ENCODE measurements at regions not wholly inside any gene's neighbourhood (a gene's known extent, or its start where the extent isn't known, plus 50 kb on each side); places are given as distances from the start of the nearest gene placed in this dataset.

DNA sequence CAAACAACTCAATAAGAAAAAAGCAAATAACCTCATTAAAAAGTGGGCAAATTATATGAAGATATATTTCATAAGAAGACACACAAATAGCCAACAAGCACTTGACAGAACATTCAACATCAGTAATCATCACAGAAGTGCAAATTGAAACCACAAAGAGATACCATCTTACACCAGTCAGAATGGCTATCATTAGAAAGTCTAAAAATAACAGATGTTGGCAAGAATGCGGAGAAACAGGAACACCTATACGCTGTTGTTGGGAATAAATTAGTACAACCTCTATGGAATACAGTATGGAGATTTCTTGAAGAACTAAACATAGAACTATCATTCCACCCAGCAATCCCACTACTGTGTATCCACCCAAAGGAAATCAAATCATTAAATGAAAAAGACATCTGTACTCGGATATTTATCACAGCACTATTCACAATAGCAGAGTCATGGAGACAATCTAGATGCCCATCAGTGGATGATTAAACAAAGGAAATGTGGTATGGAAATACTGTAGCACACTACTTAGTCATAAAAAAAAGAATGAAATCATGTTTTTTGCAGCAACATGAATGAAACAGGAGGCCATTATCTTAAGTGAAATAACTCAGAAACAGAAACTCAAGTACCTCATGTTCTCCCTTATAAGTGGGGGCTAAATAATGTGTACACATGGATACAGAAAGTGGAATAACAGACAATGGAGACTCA, 106.8 kb upstream of the FST start:
- DNase-seq (ENCODE audit: low spot score), result no peak
- Histone ChIP-seq H3K4me3 (ENCODE audit: low read depth, low read length, poor library complexity, severe bottlenecking) (no peak overlapping the region), H3K79me2 (ENCODE audit: insufficient read depth, low read depth, low read length) (no peaks in the 10 kb centered on the region), H4K20me1 (ENCODE audit: insufficient read depth, low read length) (no peaks in the 10 kb centered on the region), H2AFZ (ENCODE audit: low read length) (no peak overlapping the region), H3K27ac (ENCODE audit: low read depth, low read length, poor library complexity, severe bottlenecking) (no peak overlapping the region), H3K9me2 (ENCODE audit: insufficient read depth, low read length) (no peaks in the 10 kb centered on the region; the same call in 1 of the 2 replicates), H3K4me2 (ENCODE audit: low read length) (no peak overlapping the region), H3K9me3 (ENCODE audit: low read length) (no peaks in the 10 kb centered on the region), H3K4me1 (ENCODE audit: insufficient read depth, low read length, poor library complexity, severe bottlenecking) (no peaks in the 10 kb centered on the region), H3K36me3 (ENCODE audit: insufficient read depth, low read length) (no peaks in the 10 kb centered on the region)
- intact Hi-C loops (cut with micrococcal nuclease; ENCODE audit: unreplicated experiment), result no loop called here
- no TSS peak for BruUV-seq (replicated peaks)
- CTCF ChIA-PET (ENCODE audit: unreplicated experiment), result no interaction called here
- no peak for TF ChIP-seq EZH2phosphoT487 (IDR thresholded peaks at IDR 0.05; ENCODE audit: borderline replicate concordance, low read depth, low read length)
- TF ChIP-seq, protein P1, sequence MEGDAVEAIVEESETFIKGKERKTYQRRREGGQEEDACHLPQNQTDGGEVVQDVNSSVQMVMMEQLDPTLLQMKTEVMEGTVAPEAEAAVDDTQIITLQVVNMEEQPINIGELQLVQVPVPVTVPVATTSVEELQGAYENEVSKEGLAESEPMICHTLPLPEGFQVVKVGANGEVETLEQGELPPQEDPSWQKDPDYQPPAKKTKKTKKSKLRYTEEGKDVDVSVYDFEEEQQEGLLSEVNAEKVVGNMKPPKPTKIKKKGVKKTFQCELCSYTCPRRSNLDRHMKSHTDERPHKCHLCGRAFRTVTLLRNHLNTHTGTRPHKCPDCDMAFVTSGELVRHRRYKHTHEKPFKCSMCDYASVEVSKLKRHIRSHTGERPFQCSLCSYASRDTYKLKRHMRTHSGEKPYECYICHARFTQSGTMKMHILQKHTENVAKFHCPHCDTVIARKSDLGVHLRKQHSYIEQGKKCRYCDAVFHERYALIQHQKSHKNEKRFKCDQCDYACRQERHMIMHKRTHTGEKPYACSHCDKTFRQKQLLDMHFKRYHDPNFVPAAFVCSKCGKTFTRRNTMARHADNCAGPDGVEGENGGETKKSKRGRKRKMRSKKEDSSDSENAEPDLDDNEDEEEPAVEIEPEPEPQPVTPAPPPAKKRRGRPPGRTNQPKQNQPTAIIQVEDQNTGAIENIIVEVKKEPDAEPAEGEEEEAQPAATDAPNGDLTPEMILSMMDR (conservative IDR thresholded peaks at IDR 0.05; ENCODE audit: low read length), result no peak
- POLR2A ChIA-PET, result no interaction called here

DNA sequence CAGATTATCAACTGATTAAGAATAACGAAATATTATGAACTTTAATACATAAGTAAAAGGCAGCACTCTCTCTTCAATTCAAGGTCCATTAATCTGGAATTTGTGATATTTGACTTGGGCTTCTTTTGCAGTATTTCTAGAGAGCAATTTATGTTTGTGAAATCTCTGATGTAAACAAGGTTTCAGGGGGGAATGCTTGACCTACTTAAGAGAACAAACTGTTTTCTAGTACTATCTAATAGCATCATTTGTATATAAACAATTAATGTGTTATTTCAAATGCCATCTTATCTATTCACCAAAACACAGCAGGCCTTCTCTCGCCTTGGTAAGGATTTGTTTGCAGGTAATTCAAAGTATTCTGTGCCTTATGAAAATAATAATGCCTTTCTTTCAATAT, 103.6 kb upstream of the FST start:
- Histone ChIP-seq H3K4me1 (ENCODE audit: insufficient read depth, low read length, poor library complexity, severe bottlenecking) (no peaks in the 10 kb centered on the region), H2AFZ (ENCODE audit: low read length) (no peak overlapping the region), H3K9me3 (ENCODE audit: low read length) (no peaks in the 10 kb centered on the region), H3K36me3 (ENCODE audit: insufficient read depth, low read length) (no peaks in the 10 kb centered on the region), H3K9me2 (ENCODE audit: insufficient read depth, low read length) (no peaks in the 10 kb centered on the region; the same call in 1 of the 2 replicates), H4K20me1 (ENCODE audit: insufficient read depth, low read length) (no peaks in the 10 kb centered on the region), H3K79me2 (ENCODE audit: insufficient read depth, low read depth, low read length) (no peaks in the 10 kb centered on the region), H3K4me2 (ENCODE audit: low read length) (no peak overlapping the region), H3K4me3 (ENCODE audit: low read depth, low read length, poor library complexity, severe bottlenecking) (no peak overlapping the region), H3K27ac (ENCODE audit: low read depth, low read length, poor library complexity, severe bottlenecking) (no peak overlapping the region)
- POLR2A ChIA-PET, result no interaction called here
- TF ChIP-seq EZH2phosphoT487 (IDR thresholded peaks at IDR 0.05; ENCODE audit: borderline replicate concordance, low read depth, low read length), result no peak
- TF ChIP-seq, protein P1 (conservative IDR thresholded peaks at IDR 0.05; ENCODE audit: low read length), result no peak
- BruUV-seq (replicated peaks), result no TSS peak
- DNase-seq (ENCODE audit: low spot score), result no peak
- CTCF ChIA-PET (ENCODE audit: unreplicated experiment), result no interaction called here
- intact Hi-C loops (cut with micrococcal nuclease; ENCODE audit: unreplicated experiment), result no loop called here

DNA sequence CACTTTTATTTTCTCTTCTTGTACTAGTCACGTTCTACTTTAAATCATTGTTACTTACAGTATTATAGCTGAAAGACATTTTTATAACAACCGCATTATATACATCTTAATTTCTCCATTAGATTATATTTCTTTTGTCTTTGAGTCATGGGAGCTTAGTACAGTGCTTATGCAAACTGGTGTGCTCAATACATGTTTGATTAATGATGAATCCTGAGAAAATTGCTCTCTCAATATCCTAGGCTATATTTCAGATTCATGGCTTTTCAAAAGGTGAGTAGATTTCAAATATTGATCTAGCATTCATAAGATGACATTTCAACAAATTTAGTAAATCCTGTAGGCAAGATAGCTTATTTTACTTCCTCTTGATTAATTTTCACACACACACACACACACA, 102.2 kb upstream of the FST start:
- ChIA-PET CTCF (ENCODE audit: unreplicated experiment) (no interaction called here), POLR2A (no interaction called here)
- DNase-seq (ENCODE audit: low spot score), result no peak
- H3K36me3 ChIP-seq (ENCODE audit: insufficient read depth, low read length), result no peaks in the 10 kb centered on the region
- H3K27ac ChIP-seq (ENCODE audit: low read depth, low read length, poor library complexity, severe bottlenecking), result no peak overlapping the region
- H4K20me1 ChIP-seq (ENCODE audit: insufficient read depth, low read length), result no peaks in the 10 kb centered on the region
- TF ChIP-seq, protein P1 (conservative IDR thresholded peaks at IDR 0.05; ENCODE audit: low read length), result no peak
- no peak for TF ChIP-seq EZH2phosphoT487 (IDR thresholded peaks at IDR 0.05; ENCODE audit: borderline replicate concordance, low read depth, low read length)
- H3K79me2 ChIP-seq (ENCODE audit: insufficient read depth, low read depth, low read length), result no peaks in the 10 kb centered on the region
- no TSS peak for BruUV-seq (replicated peaks)
- intact Hi-C loops (cut with micrococcal nuclease; ENCODE audit: unreplicated experiment), result no loop called here
- no peaks in the 10 kb centered on the region; the same call in 1 of the 2 replicates for H3K9me2 ChIP-seq (ENCODE audit: insufficient read depth, low read length)
- H3K4me3 ChIP-seq (ENCODE audit: low read depth, low read length, poor library complexity, severe bottlenecking), result no peak overlapping the region
- H3K9me3 ChIP-seq (ENCODE audit: low read length), result no peaks in the 10 kb centered on the region
- no peak overlapping the region for H3K4me2 ChIP-seq (ENCODE audit: low read length)
- H3K4me1 ChIP-seq (ENCODE audit: insufficient read depth, low read length, poor library complexity, severe bottlenecking), result no peaks in the 10 kb centered on the region
- H2AFZ ChIP-seq (ENCODE audit: low read length), result no peak overlapping the region

All from OCI-LY7 (cell line).